Endothelial cell of umbilical vein (primary cell): ENCODE measurements at regions not wholly inside any gene's neighbourhood (a gene's known extent, or its start where the extent isn't known, plus 50 kb on each side); places are given as distances from the start of the nearest gene placed in this dataset.

ENCODE experiments used
- EZH2 ChIP-seq: IDR thresholded peaks from 2 replicates; pipeline ENCODE4 v1.6.1; 2012; ENCODE audit warnings: borderline replicate concordance, low read depth, mild to moderate bottlenecking, moderate library complexity, low read length, inconsistent platforms; ENCODE audit not compliant: severe bottlenecking
- GATA2 ChIP-seq: IDR thresholded peaks from 2 replicates; pipeline ENCODE4 v1.7.0; 2011; ENCODE audit warnings: low read depth, mild to moderate bottlenecking, moderate library complexity, mixed read lengths, low read length; ENCODE audit not compliant: insufficient read length, insufficient read depth
- JUN ChIP-seq: IDR thresholded peaks from 2 replicates; pipeline ENCODE4 v1.6.1; 2011; ENCODE audit warnings: borderline replicate concordance, low read depth; ENCODE audit not compliant: insufficient read length, insufficient read depth
- POLR2A ChIP-seq: IDR thresholded peaks from 2 replicates; pipeline ENCODE4 v1.6.1; 2012; ENCODE audit warnings: low read depth, mild to moderate bottlenecking, control low read depth, low read length
- POLR2AphosphoS5 ChIP-seq: IDR thresholded peaks from 2 replicates; pipeline ENCODE4 v1.6.1; 2012; ENCODE audit warnings: low read depth, mild to moderate bottlenecking, control low read depth, low read length, moderate library complexity; ENCODE audit not compliant: insufficient read depth
- TF ChIP-seq, protein P1 (sequence below), 2 donors: IDR thresholded peaks; 1 replicate in 1 of 2; 2 replicates in 1 of 2; pipeline ENCODE4 v1.5.1; 2011; ENCODE audit warnings: low read length in 2 of 2, mild to moderate bottlenecking in 2 of 2, moderate library complexity in 2 of 2, control low read depth in 1 of 2, inconsistent platforms in 1 of 2, low read depth in 1 of 2; ENCODE audit not compliant: insufficient read depth in 1 of 2; ENCODE audit errors: extremely low read depth in 1 of 2
- TF ChIP-seq, protein P2 (sequence below): IDR thresholded peaks from 2 replicates; pipeline ENCODE4 v1.6.1; 2011; ENCODE audit not compliant: insufficient read depth, insufficient read length

DNA sequence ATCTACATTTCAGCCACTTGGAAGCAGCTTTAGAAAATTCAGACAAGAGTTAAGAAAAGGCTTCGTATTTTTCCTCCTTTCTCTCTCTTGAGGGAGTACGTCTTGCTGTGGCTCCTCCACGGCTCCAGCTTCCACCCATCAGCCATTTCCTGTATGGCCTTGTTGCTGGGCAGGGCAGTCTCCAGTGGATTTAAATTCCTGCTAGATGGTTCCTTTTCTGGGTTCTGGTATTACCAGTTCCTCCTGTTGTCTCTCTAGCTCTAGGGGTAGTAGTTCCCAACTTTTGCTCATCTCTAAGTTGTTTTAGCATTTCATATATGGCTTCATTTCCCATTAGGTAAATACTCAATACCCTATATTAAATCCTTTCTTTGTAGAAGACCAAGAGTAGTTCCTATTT, 1098.3 kb downstream of the ADGRL2 start:
- no peak for TF ChIP-seq POLR2A
- TF ChIP-seq, protein P1, sequence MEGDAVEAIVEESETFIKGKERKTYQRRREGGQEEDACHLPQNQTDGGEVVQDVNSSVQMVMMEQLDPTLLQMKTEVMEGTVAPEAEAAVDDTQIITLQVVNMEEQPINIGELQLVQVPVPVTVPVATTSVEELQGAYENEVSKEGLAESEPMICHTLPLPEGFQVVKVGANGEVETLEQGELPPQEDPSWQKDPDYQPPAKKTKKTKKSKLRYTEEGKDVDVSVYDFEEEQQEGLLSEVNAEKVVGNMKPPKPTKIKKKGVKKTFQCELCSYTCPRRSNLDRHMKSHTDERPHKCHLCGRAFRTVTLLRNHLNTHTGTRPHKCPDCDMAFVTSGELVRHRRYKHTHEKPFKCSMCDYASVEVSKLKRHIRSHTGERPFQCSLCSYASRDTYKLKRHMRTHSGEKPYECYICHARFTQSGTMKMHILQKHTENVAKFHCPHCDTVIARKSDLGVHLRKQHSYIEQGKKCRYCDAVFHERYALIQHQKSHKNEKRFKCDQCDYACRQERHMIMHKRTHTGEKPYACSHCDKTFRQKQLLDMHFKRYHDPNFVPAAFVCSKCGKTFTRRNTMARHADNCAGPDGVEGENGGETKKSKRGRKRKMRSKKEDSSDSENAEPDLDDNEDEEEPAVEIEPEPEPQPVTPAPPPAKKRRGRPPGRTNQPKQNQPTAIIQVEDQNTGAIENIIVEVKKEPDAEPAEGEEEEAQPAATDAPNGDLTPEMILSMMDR (IDR thresholded peaks at IDR 0.05; ENCODE audit: extremely low read depth in 1 of 2, insufficient read depth in 1 of 2, low read depth in 1 of 2, low read length in 2 of 2): no peak
- no peak for TF ChIP-seq EZH2
- TF ChIP-seq GATA2: no peak
- TF ChIP-seq, protein P2, sequence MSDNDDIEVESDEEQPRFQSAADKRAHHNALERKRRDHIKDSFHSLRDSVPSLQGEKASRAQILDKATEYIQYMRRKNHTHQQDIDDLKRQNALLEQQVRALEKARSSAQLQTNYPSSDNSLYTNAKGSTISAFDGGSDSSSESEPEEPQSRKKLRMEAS: no peak
- TF ChIP-seq JUN: no peak
- TF ChIP-seq POLR2AphosphoS5: no peak
